ENCODE measurements at regions not wholly inside any gene's neighbourhood (a gene's known extent, or its start where the extent isn't known, plus 50 kb on each side); places are given as distances from the start of the nearest gene placed in this dataset.

DNA sequence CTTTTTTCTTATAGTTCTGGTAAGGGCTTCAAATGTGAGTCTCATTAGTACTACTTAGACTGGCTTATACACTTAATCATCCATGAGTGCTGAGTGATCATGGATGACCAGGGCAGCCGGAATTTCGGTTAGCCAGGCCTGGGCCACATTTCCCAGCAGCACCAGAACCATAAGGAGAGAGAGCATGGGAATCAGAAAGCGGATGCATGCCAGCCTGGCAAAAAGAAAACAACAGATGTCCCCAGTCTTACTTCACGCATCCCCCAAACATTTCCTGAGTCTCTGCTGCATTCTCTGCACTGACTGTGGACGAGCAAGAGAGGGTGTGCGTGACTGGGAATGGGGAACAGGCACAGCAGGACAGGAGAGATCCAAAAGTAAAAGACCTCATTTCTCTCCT, 371.1 kb upstream of the ZNF608 start:
- H3K27ac ChIP-seq: no peak overlapping the region
- intact Hi-C loops (cut with DNase I; ENCODE audit: low total_unique reads) (no loop called here), in situ Hi-C loops (cut with MboI; ENCODE audit: low sequenced_read_pairs in 4 of 4) (no loop called here)
- no peak for ATAC-seq
- no peaks in the 10 kb centered on the region for H3K27me3 ChIP-seq
- no peaks in the 10 kb centered on the region for H3K36me3 ChIP-seq
- TF ChIP-seq, protein P1, sequence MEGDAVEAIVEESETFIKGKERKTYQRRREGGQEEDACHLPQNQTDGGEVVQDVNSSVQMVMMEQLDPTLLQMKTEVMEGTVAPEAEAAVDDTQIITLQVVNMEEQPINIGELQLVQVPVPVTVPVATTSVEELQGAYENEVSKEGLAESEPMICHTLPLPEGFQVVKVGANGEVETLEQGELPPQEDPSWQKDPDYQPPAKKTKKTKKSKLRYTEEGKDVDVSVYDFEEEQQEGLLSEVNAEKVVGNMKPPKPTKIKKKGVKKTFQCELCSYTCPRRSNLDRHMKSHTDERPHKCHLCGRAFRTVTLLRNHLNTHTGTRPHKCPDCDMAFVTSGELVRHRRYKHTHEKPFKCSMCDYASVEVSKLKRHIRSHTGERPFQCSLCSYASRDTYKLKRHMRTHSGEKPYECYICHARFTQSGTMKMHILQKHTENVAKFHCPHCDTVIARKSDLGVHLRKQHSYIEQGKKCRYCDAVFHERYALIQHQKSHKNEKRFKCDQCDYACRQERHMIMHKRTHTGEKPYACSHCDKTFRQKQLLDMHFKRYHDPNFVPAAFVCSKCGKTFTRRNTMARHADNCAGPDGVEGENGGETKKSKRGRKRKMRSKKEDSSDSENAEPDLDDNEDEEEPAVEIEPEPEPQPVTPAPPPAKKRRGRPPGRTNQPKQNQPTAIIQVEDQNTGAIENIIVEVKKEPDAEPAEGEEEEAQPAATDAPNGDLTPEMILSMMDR (IDR thresholded peaks at IDR 0.05 in 4 of 5, conservative IDR thresholded peaks at IDR 0.05 in 1 of 5): no peak
- no peak for TF ChIP-seq POLR2A (IDR thresholded peaks at IDR 0.05)
- H3K9me3 ChIP-seq: no peaks in the 10 kb centered on the region
- no peak for DNase-seq
- H3K4me1 ChIP-seq: no peaks in the 10 kb centered on the region
- H3K4me3 ChIP-seq: no peak overlapping the region

GRCh38 chr5:125120012-125120411, 373.6 kb upstream of the ZNF608 start:
- Histone ChIP-seq H3K4me1 (no peaks in the 10 kb centered on the region), H3K36me3 (no peaks in the 10 kb centered on the region), H3K4me3 (no peak overlapping the region), H3K9me3 (no peaks in the 10 kb centered on the region), H3K27me3 (no peaks in the 10 kb centered on the region), H3K27ac (no peak overlapping the region)
- TF ChIP-seq POLR2A (IDR thresholded peaks at IDR 0.05): no peak
- TF ChIP-seq, protein P1 (IDR thresholded peaks at IDR 0.05 in 4 of 5, conservative IDR thresholded peaks at IDR 0.05 in 1 of 5): no peak
- no peak for DNase-seq
- intact Hi-C loops (cut with DNase I; ENCODE audit: low total_unique reads) (no loop called here), in situ Hi-C loops (cut with MboI; ENCODE audit: low sequenced_read_pairs in 4 of 4) (no loop called here)
- no peak for ATAC-seq

DNA sequence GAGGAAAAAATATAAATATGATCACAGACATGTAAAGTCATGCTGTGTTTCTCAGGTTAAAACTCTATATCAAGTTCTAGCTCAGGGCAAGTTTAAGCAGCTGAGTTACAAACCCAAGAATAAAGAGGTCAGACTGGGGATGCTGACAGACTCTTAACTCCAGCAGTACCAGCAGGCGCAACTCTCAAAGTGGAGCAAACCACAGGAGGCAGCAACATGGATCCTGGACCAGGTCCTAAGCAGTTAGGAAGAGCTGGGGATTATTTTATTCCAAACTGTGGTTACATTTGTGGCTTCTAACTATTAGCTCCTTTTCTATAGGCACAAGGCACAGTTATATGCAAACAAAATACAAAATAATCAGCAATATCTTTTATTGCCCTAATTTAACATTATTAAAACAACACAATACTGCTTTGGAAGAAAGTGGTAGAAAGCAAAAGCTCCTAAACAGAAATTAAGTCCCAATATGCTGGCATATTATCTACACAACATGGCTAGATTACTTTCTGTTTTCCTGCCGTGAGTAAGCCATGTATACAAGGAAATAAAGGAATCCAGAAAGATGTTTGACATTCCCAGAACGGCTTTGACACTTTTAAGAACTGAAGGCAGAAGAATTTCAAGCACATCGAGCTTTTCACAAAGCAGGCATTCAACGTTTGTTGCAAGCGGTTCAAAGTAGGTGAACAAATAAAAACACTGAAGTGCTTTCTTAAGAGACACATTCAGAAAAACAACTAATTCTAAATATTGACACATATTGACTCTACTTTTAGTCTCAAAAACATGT, 378.8 kb upstream of the ZNF608 start:
- in situ Hi-C loops (cut with MboI; ENCODE audit: low sequenced_read_pairs in 4 of 4) (no loop called here), intact Hi-C loops (cut with DNase I; ENCODE audit: low total_unique reads) (no loop called here)
- no peaks in the 10 kb centered on the region for H3K36me3 ChIP-seq
- no peak overlapping the region for H3K27ac ChIP-seq
- TF ChIP-seq POLR2A (IDR thresholded peaks at IDR 0.05): no peak
- TF ChIP-seq, protein P1 (IDR thresholded peaks at IDR 0.05 in 4 of 5, conservative IDR thresholded peaks at IDR 0.05 in 1 of 5): no peak
- no peaks in the 10 kb centered on the region for H3K4me1 ChIP-seq
- ATAC-seq: no peak
- H3K9me3 ChIP-seq: no peaks in the 10 kb centered on the region
- DNase-seq: no peak
- no peak overlapping the region for H3K4me3 ChIP-seq
- no peaks in the 10 kb centered on the region for H3K27me3 ChIP-seq

DNA sequence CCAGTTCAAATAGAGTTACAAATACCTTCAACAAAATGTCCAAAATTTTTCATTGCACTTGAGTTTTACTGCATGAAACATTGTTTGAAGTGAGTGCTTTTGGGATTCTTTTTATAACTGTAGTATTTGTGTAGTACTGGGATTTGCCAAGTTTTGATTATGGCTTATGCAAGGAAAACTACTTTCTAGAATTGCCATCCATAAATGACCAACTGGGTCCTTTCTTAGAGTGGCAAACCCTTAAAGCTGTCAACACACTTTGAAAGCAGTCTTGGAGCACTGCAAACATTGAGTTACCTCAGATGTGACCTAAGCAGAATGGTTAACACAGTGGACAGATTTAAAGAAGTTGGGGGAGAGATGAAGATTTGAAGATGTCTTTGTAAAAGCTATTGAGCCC, 379.6 kb upstream of the ZNF608 start:
- Histone ChIP-seq H3K36me3 (no peaks in the 10 kb centered on the region), H3K27ac (no peak overlapping the region), H3K4me1 (no peaks in the 10 kb centered on the region), H3K4me3 (no peak overlapping the region), H3K27me3 (no peaks in the 10 kb centered on the region), H3K9me3 (no peaks in the 10 kb centered on the region)
- intact Hi-C loops (cut with DNase I; ENCODE audit: low total_unique reads) (no loop called here), in situ Hi-C loops (cut with MboI; ENCODE audit: low sequenced_read_pairs in 4 of 4) (no loop called here)
- no peak for DNase-seq
- TF ChIP-seq, protein P1 (IDR thresholded peaks at IDR 0.05 in 4 of 5, conservative IDR thresholded peaks at IDR 0.05 in 1 of 5): no peak
- TF ChIP-seq POLR2A (IDR thresholded peaks at IDR 0.05): no peak
- no peak for ATAC-seq

All from gastrocnemius medialis (tissue), 4 donors.